Fibroblast of skin of back (primary cell): ENCODE measurements at regions not wholly inside any gene's neighbourhood (a gene's known extent, or its start where the extent isn't known, plus 50 kb on each side); places are given as distances from the start of the nearest gene placed in this dataset.
"Not testable (repeated sequence)": the region's sequence is repeated elsewhere in the genome, so short reads cannot be mapped to it uniquely, and the experiment has no call there.

ENCODE experiments used
- DNase-seq: peaks from one replicate; pipeline ENCODE4 v3.0.0-alpha.2; 2013

- no peak for DNase-seq
These were observed 111.5 kb upstream of the CCNH start for GRCh38 chr5:87524217-87524616.

- not testable (repeated sequence) for DNase-seq
These were observed 99.0 kb upstream of the CCNH start for GRCh38 chr5:87511778-87512177.

GRCh38 chr5:87503004-87503403 is 90.3 kb upstream of the CCNH start:
- DNase-seq: no peak

GRCh38 chr5:87499478-87500410 is 87.0 kb upstream of the CCNH start:
- no peak for DNase-seq
